OCI-LY3 (cell line): ENCODE measurements at regions not wholly inside any gene's neighbourhood (a gene's known extent, or its start where the extent isn't known, plus 50 kb on each side); places are given as distances from the start of the nearest gene placed in this dataset.

Experiments
- CTCF ChIP-seq: fragments of 200-600, 300-600 bp; sonication (generic); IDR thresholded peaks from 2 replicates; pipeline ENCODE4 v1.5.1; 2014; ENCODE audit warnings: antibody characterized with exemption, low read length, low read depth
- EZH2phosphoT487 ChIP-seq: fragments of 200-600 bp; shearing (Covaris generic); IDR thresholded peaks from 2 replicates; pipeline ENCODE4 v1.6.1; 2018; ENCODE audit warnings: antibody characterized with exemption, mixed run types, low read depth

GRCh38 chr13:72536714-72537394 is 190.6 kb downstream of the MZT1 start:
- TF ChIP-seq CTCF, result no peak
- TF ChIP-seq EZH2phosphoT487, result no peak
